ENCODE measurements at regions not wholly inside any gene's neighbourhood (a gene's known extent, or its start where the extent isn't known, plus 50 kb on each side); places are given as distances from the start of the nearest gene placed in this dataset.

- H4K8ac ChIP-seq (ENCODE audit: low read depth in 2 of 2, low read length in 2 of 2), result no peak overlapping the region
- H3K9me3 ChIP-seq (ENCODE audit: control insufficient read depth, insufficient read depth, low read length), result peaks cover 57% of the 10 kb centered on the region
- TF ChIP-seq RCOR1 (IDR thresholded peaks at IDR 0.05; ENCODE audit: insufficient replicate concordance, low read length) (no peak), BHLHE40 (IDR thresholded peaks at IDR 0.05; ENCODE audit: low read depth, low read length) (no peak), POLR2A (IDR thresholded peaks at IDR 0.05; ENCODE audit: low read depth, low read length) (no peak), USF2 (IDR thresholded peaks at IDR 0.05; ENCODE audit: low read depth, low read length) (no peak), ELK1 (IDR thresholded peaks at IDR 0.05; ENCODE audit: borderline replicate concordance, low read depth, low read length) (no peak), MAFK (IDR thresholded peaks at IDR 0.05; ENCODE audit: low read depth, low read length) (no peak), CHD1 (IDR thresholded peaks at IDR 0.05; ENCODE audit: low read depth, low read length) (no peak), SMC3 (IDR thresholded peaks at IDR 0.05; ENCODE audit: low read depth, low read length) (no peak), MAZ (IDR thresholded peaks at IDR 0.05; ENCODE audit: borderline replicate concordance, low read depth, low read length) (no peak), RAD21 (IDR thresholded peaks at IDR 0.05; ENCODE audit: low read length) (no peak), NFE2L2 (IDR thresholded peaks at IDR 0.05; ENCODE audit: low read depth, low read length) (no peak)
- TF ChIP-seq, protein P1, sequence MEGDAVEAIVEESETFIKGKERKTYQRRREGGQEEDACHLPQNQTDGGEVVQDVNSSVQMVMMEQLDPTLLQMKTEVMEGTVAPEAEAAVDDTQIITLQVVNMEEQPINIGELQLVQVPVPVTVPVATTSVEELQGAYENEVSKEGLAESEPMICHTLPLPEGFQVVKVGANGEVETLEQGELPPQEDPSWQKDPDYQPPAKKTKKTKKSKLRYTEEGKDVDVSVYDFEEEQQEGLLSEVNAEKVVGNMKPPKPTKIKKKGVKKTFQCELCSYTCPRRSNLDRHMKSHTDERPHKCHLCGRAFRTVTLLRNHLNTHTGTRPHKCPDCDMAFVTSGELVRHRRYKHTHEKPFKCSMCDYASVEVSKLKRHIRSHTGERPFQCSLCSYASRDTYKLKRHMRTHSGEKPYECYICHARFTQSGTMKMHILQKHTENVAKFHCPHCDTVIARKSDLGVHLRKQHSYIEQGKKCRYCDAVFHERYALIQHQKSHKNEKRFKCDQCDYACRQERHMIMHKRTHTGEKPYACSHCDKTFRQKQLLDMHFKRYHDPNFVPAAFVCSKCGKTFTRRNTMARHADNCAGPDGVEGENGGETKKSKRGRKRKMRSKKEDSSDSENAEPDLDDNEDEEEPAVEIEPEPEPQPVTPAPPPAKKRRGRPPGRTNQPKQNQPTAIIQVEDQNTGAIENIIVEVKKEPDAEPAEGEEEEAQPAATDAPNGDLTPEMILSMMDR (conservative IDR thresholded peaks at IDR 0.05; ENCODE audit: low read depth, low read length), result no peak
- ATAC-seq (ENCODE audit: low read depth) (no peak), DNase-seq (no peak)
- no peak overlapping the region for H4K5ac ChIP-seq (ENCODE audit: low read depth, low read length)
- H3K56ac ChIP-seq (ENCODE audit: extremely low read depth, insufficient read depth, low read length), result no peak overlapping the region
- no peak overlapping the region for H2BK20ac ChIP-seq (ENCODE audit: low read depth, low read length)
- no peak overlapping the region for H2AK5ac ChIP-seq (ENCODE audit: low read depth, low read length)
- intact Hi-C loops (cut with micrococcal nuclease), result no loop called here
- no peak overlapping the region for H3K18ac ChIP-seq (ENCODE audit: low read depth, low read length)
- no peak overlapping the region for H3K4me2 ChIP-seq (ENCODE audit: low read depth, low read length)
- POLR2A ChIA-PET (ENCODE audit: unreplicated experiment), result no interaction called here
- CTCF ChIA-PET, result no interaction called here
- no peak overlapping the region for H3K14ac ChIP-seq (replicated peaks; ENCODE audit: low read depth, low read length)
- no peaks in the 10 kb centered on the region for H3K9me1 ChIP-seq (ENCODE audit: insufficient read depth, low read length)
- no peak overlapping the region for H3K23ac ChIP-seq (ENCODE audit: low read depth, low read length)
- H4K20me1 ChIP-seq (ENCODE audit: insufficient read depth, low read length), result no peaks in the 10 kb centered on the region
- WGBS, 2 experiments (ENCODE audit: extremely low coverage in 2 of 2, insufficient read length in 1 of 2), result no CpG with 5 or more reads among the region's 18 CpGs
- dilution Hi-C loops (cut with HindIII; ENCODE audit: low sequenced_read_pairs, unreplicated experiment), result no loop called here
- BruUV-seq (replicated peaks), result no TSS peak
- H2AFZ ChIP-seq (replicated peaks; ENCODE audit: low read length, poor library complexity), result no peak overlapping the region
- H3K4me3 ChIP-seq (ENCODE audit: insufficient read depth, low read depth, low read length), result no peak overlapping the region
- no peak overlapping the region for H4K91ac ChIP-seq (ENCODE audit: insufficient read depth, low read depth, low read length)
- no peaks in the 10 kb centered on the region for H3K27me3 ChIP-seq (ENCODE audit: control insufficient read depth, insufficient read depth, low read length)
- no peak overlapping the region for H2BK120ac ChIP-seq (ENCODE audit: low read depth, low read length)
- no peak overlapping the region for H2BK15ac ChIP-seq (ENCODE audit: low read depth, low read length)
- no peak overlapping the region for H3K27ac ChIP-seq (ENCODE audit: insufficient read depth, low read length)
- in situ Hi-C loops (cut with MboI; ENCODE audit: low sequenced_read_pairs), result no loop called here
- no peak overlapping the region for H3K9ac ChIP-seq (ENCODE audit: low read depth, low read length)
- H3K36me3 ChIP-seq (ENCODE audit: control insufficient read depth, insufficient read depth, low read length), result no peaks in the 10 kb centered on the region
- no peak overlapping the region for H2BK5ac ChIP-seq (ENCODE audit: low read depth, low read length, poor library complexity, severe bottlenecking)
- no peak overlapping the region for H2AK9ac ChIP-seq (replicated peaks; ENCODE audit: low read depth, low read length, poor library complexity)
- no peaks in the 10 kb centered on the region for H3K4me1 ChIP-seq (ENCODE audit: control insufficient read depth, insufficient read depth, low read length)
- H3K4ac ChIP-seq (ENCODE audit: low read depth, low read length), result no peak overlapping the region
- no peaks in the 10 kb centered on the region for H3K79me1 ChIP-seq (ENCODE audit: low read depth in 1 of 2, low read length in 2 of 2)
Measured at GRCh38 chr22:49094858-49095257, 732.8 kb downstream of the BRD1 start.

Data from IMR-90 (cell line).